ENCODE measurements at regions not wholly inside any gene's neighbourhood (a gene's known extent, or its start where the extent isn't known, plus 50 kb on each side); places are given as distances from the start of the nearest gene placed in this dataset.

DNA sequence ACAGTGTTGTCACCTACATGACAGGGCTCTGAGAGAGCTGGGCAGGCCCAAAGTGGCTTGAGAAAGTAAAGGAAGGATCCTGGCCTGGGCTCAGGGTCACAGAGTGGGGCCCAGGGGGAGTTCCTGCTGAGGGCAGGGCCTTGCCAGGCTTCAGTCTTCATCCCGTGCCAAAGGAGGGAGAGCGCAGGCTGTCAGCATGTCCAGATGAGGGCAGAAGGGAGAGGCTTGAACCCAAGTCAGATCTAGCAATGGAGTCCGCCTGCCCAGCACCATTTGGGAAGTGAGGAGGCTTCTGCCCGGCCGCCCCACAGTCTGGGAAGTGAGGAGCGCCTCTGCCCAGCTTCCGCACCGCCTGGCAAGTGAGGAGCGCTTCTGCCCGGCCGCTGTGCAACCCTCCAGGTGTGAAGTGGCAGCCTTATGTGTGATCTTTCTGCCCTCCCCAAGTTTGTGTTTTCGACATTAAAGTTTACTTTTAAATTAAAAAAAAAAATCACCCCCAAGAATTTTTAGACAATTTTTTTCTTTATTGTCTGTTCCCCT is 303.6 kb upstream of the PROK2 start:
- Histone ChIP-seq H2AFZ (ENCODE audit: low read length) (no peak overlapping the region), H3K27ac (ENCODE audit: low read depth, low read length) (no peak overlapping the region), H3K36me3 (ENCODE audit: control insufficient read depth in 2 of 4, insufficient read depth in 4 of 4, low read length in 3 of 4) (no peaks in the 10 kb centered on the region), H4K8ac (ENCODE audit: extremely low read depth, insufficient read depth, low read length) (0 out of 2 replicates have a peak overlapping the region, but pooled peaks have one; percentile 4), H2BK12ac (ENCODE audit: low read depth, low read length) (no peak overlapping the region), H3K27me3 (replicated peaks in 1 of 4; ENCODE audit: control insufficient read depth in 3 of 4, extremely low read depth in 1 of 4, insufficient read depth in 3 of 4, low read length in 3 of 4) (no peaks in the 10 kb centered on the region; a peak in 1 of 7 replicates), H2AK5ac (ENCODE audit: low read depth, low read length) (no peak overlapping the region), H3K23me2 (ENCODE audit: low read depth, low read length) (no peaks in the 10 kb centered on the region), H3K4me1 (replicated peaks in 1 of 4; ENCODE audit: control insufficient read depth in 3 of 4, insufficient read depth in 4 of 4, low read length in 3 of 4) (no peaks in the 10 kb centered on the region; a peak in 1 of 7 replicates), H3K18ac (ENCODE audit: extremely low read depth, low read length) (no peak overlapping the region), H4K5ac (ENCODE audit: insufficient read length, low read depth, low read length) (no peak overlapping the region), H3K4ac (replicated peaks; ENCODE audit: insufficient read length, low read depth, low read length) (no peak overlapping the region), H3K14ac (ENCODE audit: insufficient read length) (no peak overlapping the region), H3K56ac (replicated peaks; ENCODE audit: insufficient read length, low read depth, low read length) (no peak overlapping the region), H4K20me1 (replicated peaks in 1 of 2; ENCODE audit: control insufficient read depth in 1 of 2, insufficient read depth in 2 of 2, low read length in 2 of 2) (no peaks in the 10 kb centered on the region), H2BK15ac (ENCODE audit: low read length) (no peak overlapping the region), H2BK120ac (replicated peaks; ENCODE audit: low read depth, low read length) (no peak overlapping the region), H2BK5ac (ENCODE audit: low read depth, low read length) (no peak overlapping the region), H3K79me2 (ENCODE audit: control insufficient read depth in 1 of 2, insufficient read depth in 2 of 2, low read length in 2 of 2) (no peaks in the 10 kb centered on the region), H3K23ac (ENCODE audit: insufficient read length) (no peak overlapping the region), H2BK20ac (ENCODE audit: low read length) (no peak overlapping the region), H3K9me3 (ENCODE audit: insufficient read depth in 2 of 2, low read depth in 1 of 2, low read length in 1 of 2) (no peaks in the 10 kb centered on the region), H4K91ac (replicated peaks; ENCODE audit: insufficient read length, low read length) (no peak overlapping the region), H3K4me3 (ENCODE audit: extremely low read depth in 1 of 4, insufficient read depth in 2 of 4, low read depth in 3 of 4, low read length in 4 of 4) (no peak overlapping the region), H3K9ac (replicated peaks in 1 of 4; ENCODE audit: extremely low read depth in 1 of 4, low read depth in 3 of 4, low read length in 3 of 4) (no peak overlapping the region), H3K4me2 (ENCODE audit: insufficient read depth in 1 of 2, low read depth in 2 of 2, low read length in 2 of 2) (no peak overlapping the region), H3K79me1 (ENCODE audit: low read depth, low read length) (no peaks in the 10 kb centered on the region)
- 100% methylated on average over 10 of the region's 12 CpGs; no CpG with 5 or more reads in 1 of the 2 experiments for WGBS, 2 experiments (ENCODE audit: extremely low coverage in 1 of 2, insufficient coverage in 1 of 2, insufficient read length in 1 of 2, insufficient replicate concordance in 2 of 2, low coverage in 1 of 2, low lambda C conversion rate in 2 of 2, missing lambda C conversion rate in 1 of 2)
- CTCF ChIA-PET (ENCODE audit: partially characterized antibody): interaction anchor here (0.6 kb wide), 1 partner anchor 175 kb away, joined by 3 read pairs; no protein-coding TSS in a partner anchor
- POLR2A ChIA-PET (ENCODE audit: partially characterized antibody): no interaction called here
- DNase-seq (ENCODE audit: low read depth in 1 of 2, low spot score in 2 of 2): no peak
- FAIRE-seq: no peak
- no peak for TF ChIP-seq BRCA1 (IDR thresholded peaks at IDR 0.05; ENCODE audit: low read depth, low read length)
- no peak for TF ChIP-seq KDM1A (IDR thresholded peaks at IDR 0.05; ENCODE audit: borderline replicate concordance, low read length)
- no peak for TF ChIP-seq JUND (IDR thresholded peaks at IDR 0.05; ENCODE audit: low read length)
- no peak for TF ChIP-seq SRF (IDR thresholded peaks at IDR 0.05; ENCODE audit: low read depth, low read length)
- TF ChIP-seq POU5F1 (IDR thresholded peaks at IDR 0.05; ENCODE audit: low read depth, low read length): no peak
- TF ChIP-seq RAD21 (IDR thresholded peaks at IDR 0.05 in 1 of 2, conservative IDR thresholded peaks at IDR 0.05 in 1 of 2; ENCODE audit: low read depth in 2 of 2, low read length in 2 of 2): peak; percentile 32 to 51; a peak in 3 of 4 replicates
- TF ChIP-seq POLR2A (IDR thresholded peaks at IDR 0.05; ENCODE audit: control extremely low read depth in 1 of 2, low read depth in 2 of 2, low read length in 2 of 2): no peak
- no peak for TF ChIP-seq RFX5 (IDR thresholded peaks at IDR 0.05; ENCODE audit: borderline replicate concordance, low read depth, low read length)
- no peak for TF ChIP-seq YY1 (IDR thresholded peaks at IDR 0.05; ENCODE audit: low read depth, low read length)
- TF ChIP-seq CTCF (IDR thresholded peaks at IDR 0.05; ENCODE audit: control extremely low read depth in 1 of 3, insufficient read depth in 1 of 3, low read depth in 1 of 3, low read length in 3 of 3): peak in 2 of 3 experiments; percentile 27 to 37; a peak in 2 of 4 replicates

Data from H1 (cell line).